ENCODE measurements at regions not wholly inside any gene's neighbourhood (a gene's known extent, or its start where the extent isn't known, plus 50 kb on each side); places are given as distances from the start of the nearest gene placed in this dataset.
"Not testable (repeated sequence)": the region's sequence is repeated elsewhere in the genome, so short reads cannot be mapped to it uniquely, and the experiment has no call there.

DNA sequence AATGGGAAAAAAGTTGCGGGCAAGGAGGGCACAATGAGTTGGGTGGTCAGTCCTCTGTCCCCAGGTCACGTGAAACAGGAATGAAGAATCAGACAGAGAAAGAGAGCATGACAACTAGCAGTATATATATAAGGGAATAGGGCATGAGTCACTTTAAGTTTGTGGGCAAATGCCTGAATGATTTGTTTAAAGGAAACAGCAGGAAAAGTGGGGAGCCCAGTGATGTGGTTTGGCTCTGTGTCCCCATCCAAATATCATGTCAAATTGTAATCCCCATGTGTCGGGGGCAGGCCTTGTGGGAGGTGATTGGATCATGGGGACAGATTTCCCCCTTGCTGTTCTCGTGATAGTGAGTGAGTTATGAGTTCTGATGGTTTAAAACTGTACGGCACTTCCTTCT, 195.3 kb upstream of the IGF1 start:
- Mint-ChIP-seq H3K4me3 (ENCODE audit: low read depth) (no peak overlapping the region), H3K27me3 (no peaks in the 10 kb centered on the region), H3K4me1 (ENCODE audit: low read depth) (no peaks in the 10 kb centered on the region), H3K36me3 (ENCODE audit: insufficient read depth) (no peaks in the 10 kb centered on the region), H3K27ac (no peak overlapping the region), H3K9me3 (ENCODE audit: low read depth) (peaks cover 7% of the 10 kb centered on the region)
- no peak for TF ChIP-seq CTCF (IDR thresholded peaks at IDR 0.05; ENCODE audit: unreplicated experiment)
- DNase-seq (ENCODE audit: low spot score, unreplicated experiment) = no peak

- H3K27ac Mint-ChIP-seq = no peak overlapping the region
- H3K4me1 Mint-ChIP-seq (ENCODE audit: low read depth) = no peaks in the 10 kb centered on the region
- TF ChIP-seq CTCF (IDR thresholded peaks at IDR 0.05; ENCODE audit: unreplicated experiment) = no peak
- H3K9me3 Mint-ChIP-seq (ENCODE audit: low read depth) = peaks cover 7% of the 10 kb centered on the region
- H3K27me3 Mint-ChIP-seq = no peaks in the 10 kb centered on the region
- H3K4me3 Mint-ChIP-seq (ENCODE audit: low read depth) = no peak overlapping the region
- no peaks in the 10 kb centered on the region for H3K36me3 Mint-ChIP-seq (ENCODE audit: insufficient read depth)
- DNase-seq (ENCODE audit: low spot score, unreplicated experiment) = no peak
Observed at GRCh38 chr12:102673606-102674005, 193.2 kb upstream of the IGF1 start.

DNA sequence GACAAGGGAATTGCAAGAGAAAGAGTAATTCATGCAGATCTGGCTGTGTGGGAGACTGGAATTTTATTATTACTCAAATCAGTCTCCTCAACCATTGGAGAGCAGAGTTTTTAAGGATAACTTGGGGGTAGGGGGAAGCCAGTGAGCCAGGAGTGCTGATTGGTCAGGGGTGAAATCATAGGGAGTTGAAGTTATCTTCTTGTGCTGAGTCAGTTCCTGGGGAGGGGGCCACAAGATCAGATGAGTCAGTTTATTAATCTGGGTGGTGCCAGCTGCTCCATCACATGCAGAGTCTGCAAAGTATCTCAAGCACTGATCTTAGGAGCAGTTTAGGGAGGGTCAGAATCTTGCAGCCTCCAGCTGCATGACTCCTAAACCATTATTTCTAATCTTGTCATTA, 191.8 kb upstream of the IGF1 start:
- H3K27me3 Mint-ChIP-seq; H3K36me3 Mint-ChIP-seq (ENCODE audit: insufficient read depth); H3K4me3 Mint-ChIP-seq (ENCODE audit: low read depth); H3K9me3 Mint-ChIP-seq (ENCODE audit: low read depth); H3K27ac Mint-ChIP-seq; DNase-seq (ENCODE audit: low spot score, unreplicated experiment); H3K4me1 Mint-ChIP-seq (ENCODE audit: low read depth): not testable (repeated sequence)

- Mint-ChIP-seq H3K4me3 (ENCODE audit: low read depth) (no peak overlapping the region), H3K27me3 (peaks cover 2% of the 10 kb centered on the region), H3K36me3 (ENCODE audit: insufficient read depth) (no peaks in the 10 kb centered on the region), H3K4me1 (ENCODE audit: low read depth) (no peaks in the 10 kb centered on the region), H3K9me3 (ENCODE audit: low read depth) (peaks cover 6% of the 10 kb centered on the region), H3K27ac (no peak overlapping the region)
- no peak for TF ChIP-seq CTCF (IDR thresholded peaks at IDR 0.05; ENCODE audit: unreplicated experiment)
- no peak for DNase-seq (ENCODE audit: low spot score, unreplicated experiment)
Observed at GRCh38 chr12:102669056-102669455, 188.7 kb upstream of the IGF1 start.

GRCh38 chr12:102666176-102666575, 185.8 kb upstream of the IGF1 start:
- H3K9me3 Mint-ChIP-seq (ENCODE audit: low read depth); H3K27me3 Mint-ChIP-seq; H3K27ac Mint-ChIP-seq; DNase-seq (ENCODE audit: low spot score, unreplicated experiment); H3K4me1 Mint-ChIP-seq (ENCODE audit: low read depth); H3K36me3 Mint-ChIP-seq (ENCODE audit: insufficient read depth); H3K4me3 Mint-ChIP-seq (ENCODE audit: low read depth): not testable (repeated sequence)

DNA sequence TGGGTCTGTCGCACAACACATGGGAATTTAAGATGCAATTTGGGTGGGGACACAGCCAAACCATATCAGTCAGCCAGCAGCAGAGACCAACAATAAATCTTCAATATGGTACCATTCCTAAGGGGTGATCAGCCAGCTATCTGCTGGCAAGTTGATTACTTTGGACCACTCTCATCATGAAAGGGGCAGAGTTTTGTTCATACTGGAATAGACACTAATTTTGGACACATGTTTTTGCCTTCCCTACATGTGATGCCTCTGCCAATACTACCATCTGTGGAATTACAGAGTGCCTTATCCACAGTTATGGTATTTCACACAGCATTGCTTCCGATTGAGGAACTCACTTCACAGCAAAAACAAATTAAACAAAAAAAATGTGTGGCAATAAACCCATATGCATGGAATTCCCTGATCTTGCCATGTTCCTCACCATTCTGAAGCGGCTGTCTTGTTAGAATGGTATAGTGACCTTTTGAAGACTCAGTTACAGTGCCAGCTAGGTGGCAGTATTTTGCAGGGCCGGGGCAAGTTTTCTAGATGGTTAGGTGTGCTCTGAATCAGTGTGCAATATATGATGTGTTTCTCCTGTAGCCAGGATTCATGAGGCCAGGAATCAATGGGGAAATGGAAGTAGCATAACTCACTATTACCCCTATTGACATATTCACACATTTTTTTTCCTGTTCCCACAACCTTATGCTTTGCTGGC, 179.0 kb upstream of the IGF1 start:
- Mint-ChIP-seq H3K9me3 (ENCODE audit: low read depth) (peaks cover 12% of the 10 kb centered on the region), H3K36me3 (ENCODE audit: insufficient read depth) (peaks cover 2% of the 10 kb centered on the region), H3K27me3 (no peaks in the 10 kb centered on the region), H3K4me3 (ENCODE audit: low read depth) (no peak overlapping the region), H3K4me1 (ENCODE audit: low read depth) (no peaks in the 10 kb centered on the region), H3K27ac (no peak overlapping the region)
- TF ChIP-seq CTCF (IDR thresholded peaks at IDR 0.05; ENCODE audit: unreplicated experiment) = no peak
- no peak for DNase-seq (ENCODE audit: low spot score, unreplicated experiment)

Measured in progenitor cell of endocrine pancreas (in vitro differentiated cells).